Upper lobe of right lung (tissue), 1 donor: ENCODE measurements at regions not wholly inside any gene's neighbourhood (a gene's known extent, or its start where the extent isn't known, plus 50 kb on each side); places are given as distances from the start of the nearest gene placed in this dataset.

ENCODE experiments used
- ATAC-seq: fragments of 200-7000 bp; cut with Tn5 transposase; one replicate; pipeline ENCODE4 v1.9.1; 2020; ENCODE audit warnings: mild to moderate bottlenecking, moderate library complexity
- DNase-seq: peaks from one replicate; pipeline ENCODE4 v3.0.0-alpha.2; 2020
- H3K27ac ChIP-seq: fragments of 200-600 bp; one replicate; pipeline ENCODE4 v1.8.0; 2022
- H3K27me3 ChIP-seq: fragments of 200-600 bp; one replicate; pipeline ENCODE4 v1.8.0; 2022; ENCODE audit warnings: mild to moderate bottlenecking
- H3K36me3 ChIP-seq: fragments of 200-600 bp; one replicate; pipeline ENCODE4 v1.8.0; 2022
- H3K4me1 ChIP-seq: fragments of 200-600 bp; one replicate; pipeline ENCODE4 v1.8.0; 2022
- H3K4me3 ChIP-seq: fragments of 200-600 bp; one replicate; pipeline ENCODE4 v1.8.0; 2022; ENCODE audit warnings: mild to moderate bottlenecking
- H3K9me3 ChIP-seq: fragments of 200-600 bp; one replicate; pipeline ENCODE4 v1.8.0; 2022
- CTCF ChIP-seq: fragments of 200-600 bp; IDR thresholded peaks from one replicate; pipeline ENCODE4 v1.8.0; 2022; ENCODE audit warnings: antibody characterized with exemption
- intact Hi-C: fragments of 100-400 bp; cut with DNase I; formaldehyde crosslinking; loops from one replicate; pipeline ENCODE4 v1.11.0; 2022
- donor health status: DM: no; HTN: yes; CAD: no; lungs with severe emphysema.

GRCh38 chr2:23211987-23212583 lies 172.9 kb upstream of the KLHL29 start:
- DNase-seq (no peak), ATAC-seq (peak; percentile 4)
- Histone ChIP-seq H3K27me3 (no peaks in the 10 kb centered on the region), H3K4me3 (no peak overlapping the region), H3K9me3 (no peaks in the 10 kb centered on the region), H3K36me3 (no peaks in the 10 kb centered on the region), H3K27ac (no peak overlapping the region), H3K4me1 (no peaks in the 10 kb centered on the region)
- intact Hi-C loops: no loop called here
- no peak for TF ChIP-seq CTCF

GRCh38 chr2:23213196-23213595 lies 171.8 kb upstream of the KLHL29 start:
- no peaks in the 10 kb centered on the region for H3K9me3 ChIP-seq
- no peaks in the 10 kb centered on the region for H3K27me3 ChIP-seq
- H3K4me3 ChIP-seq: no peak overlapping the region
- DNase-seq: no peak
- ATAC-seq: no peak
- intact Hi-C loops: no loop called here
- TF ChIP-seq CTCF: no peak
- H3K27ac ChIP-seq: no peak overlapping the region
- H3K36me3 ChIP-seq: no peaks in the 10 kb centered on the region
- H3K4me1 ChIP-seq: no peaks in the 10 kb centered on the region

- Histone ChIP-seq H3K27ac (no peak overlapping the region), H3K27me3 (no peaks in the 10 kb centered on the region), H3K9me3 (no peaks in the 10 kb centered on the region), H3K36me3 (no peaks in the 10 kb centered on the region), H3K4me1 (no peaks in the 10 kb centered on the region), H3K4me3 (no peak overlapping the region)
- intact Hi-C loops: no loop called here
- TF ChIP-seq CTCF: no peak
- DNase-seq (no peak), ATAC-seq (no peak)
These were observed 170.0 kb upstream of the KLHL29 start for GRCh38 chr2:23215016-23215415.

- intact Hi-C loops: no loop called here
- no peak overlapping the region for H3K27ac ChIP-seq
- no peak overlapping the region for H3K4me3 ChIP-seq
- ATAC-seq (no peak), DNase-seq (no peak)
- no peaks in the 10 kb centered on the region for H3K4me1 ChIP-seq
- H3K27me3 ChIP-seq: no peaks in the 10 kb centered on the region
- H3K36me3 ChIP-seq: no peaks in the 10 kb centered on the region
- TF ChIP-seq CTCF: no peak
- H3K9me3 ChIP-seq: no peaks in the 10 kb centered on the region
These were observed 165.3 kb upstream of the KLHL29 start for GRCh38 chr2:23219666-23220065.

- TF ChIP-seq CTCF: no peak
- no peaks in the 10 kb centered on the region for H3K27me3 ChIP-seq
These were observed 164.4 kb upstream of the KLHL29 start for GRCh38 chr2:23220513-23221094.

GRCh38 chr2:23221236-23221635 lies 163.7 kb upstream of the KLHL29 start:
- no peaks in the 10 kb centered on the region for H3K36me3 ChIP-seq
- no peaks in the 10 kb centered on the region for H3K4me1 ChIP-seq
- H3K27ac ChIP-seq: no peak overlapping the region
- H3K4me3 ChIP-seq: no peak overlapping the region
- DNase-seq (no peak), ATAC-seq (no peak)
- no peak for TF ChIP-seq CTCF
- no peaks in the 10 kb centered on the region for H3K27me3 ChIP-seq
- H3K9me3 ChIP-seq: no peaks in the 10 kb centered on the region
- intact Hi-C loops: no loop called here

More at GRCh38 chr2:23220513-23221094, 164.4 kb upstream of the KLHL29 start:
- Histone ChIP-seq H3K27ac (no peak overlapping the region), H3K4me1 (no peaks in the 10 kb centered on the region), H3K36me3 (no peaks in the 10 kb centered on the region), H3K4me3 (no peak overlapping the region), H3K9me3 (no peaks in the 10 kb centered on the region)
- ATAC-seq (no peak), DNase-seq (no peak)
- intact Hi-C loops: no loop called here
